ENCODE measurements at regions not wholly inside any gene's neighbourhood (a gene's known extent, or its start where the extent isn't known, plus 50 kb on each side); places are given as distances from the start of the nearest gene placed in this dataset.

- intact Hi-C loops (cut with micrococcal nuclease; ENCODE audit: unreplicated experiment) (no loop called here), in situ Hi-C loops (cut with HindIII; ENCODE audit: low pct_unique_long_range_greater_than_20kb, low sequenced_read_pairs) (no loop called here)
- Histone ChIP-seq H3K27me3 (ENCODE audit: control insufficient read depth, insufficient read depth, low read length) (no peaks in the 10 kb centered on the region), H3K4me3 (ENCODE audit: low read depth in 2 of 2, low read length in 2 of 2) (no peak overlapping the region), H3K27ac (ENCODE audit: low read length) (no peak overlapping the region), H3K36me3 (ENCODE audit: control insufficient read depth, insufficient read depth, low read length) (no peaks in the 10 kb centered on the region), H3K4me1 (ENCODE audit: control insufficient read depth, insufficient read depth, low read length) (no peaks in the 10 kb centered on the region), H3K9me3 (ENCODE audit: control insufficient read depth, insufficient read depth, low read depth, low read length) (no peaks in the 10 kb centered on the region)
- ChIA-PET CTCF (no interaction called here), POLR2A (no interaction called here)
- DNase-seq (ENCODE audit: low read depth, low spot score), result no peak
- no peak for ATAC-seq
- BruUV-seq (replicated peaks), result no TSS peak
- TF ChIP-seq TCF7L2 (IDR thresholded peaks at IDR 0.05; ENCODE audit: low read depth, low read length) (no peak), POLR2AphosphoS5 (IDR thresholded peaks at IDR 0.05; ENCODE audit: low read depth, low read length) (no peak), SIN3A (IDR thresholded peaks at IDR 0.05; ENCODE audit: borderline replicate concordance, insufficient read depth, low read depth, low read length) (no peak), REST (IDR thresholded peaks at IDR 0.05; ENCODE audit: insufficient read depth in 1 of 2, low read depth in 2 of 2, low read length in 1 of 2) (no peak), CTCF (IDR thresholded peaks at IDR 0.05) (no peak)
Observed at GRCh38 chr21:35738347-35738961, 321.9 kb downstream of the SETD4 start.

- ChIA-PET POLR2A (no interaction called here), CTCF (no interaction called here)
- Histone ChIP-seq H3K9me3 (ENCODE audit: control insufficient read depth, insufficient read depth, low read depth, low read length) (no peaks in the 10 kb centered on the region), H3K36me3 (ENCODE audit: control insufficient read depth, insufficient read depth, low read length) (no peaks in the 10 kb centered on the region), H3K4me1 (ENCODE audit: control insufficient read depth, insufficient read depth, low read length) (no peaks in the 10 kb centered on the region), H3K27ac (ENCODE audit: low read length) (no peak overlapping the region), H3K4me3 (ENCODE audit: low read depth in 2 of 2, low read length in 2 of 2) (no peak overlapping the region), H3K27me3 (ENCODE audit: control insufficient read depth, insufficient read depth, low read length) (no peaks in the 10 kb centered on the region; the same call in 1 of the 2 replicates)
- in situ Hi-C loops (cut with HindIII; ENCODE audit: low pct_unique_long_range_greater_than_20kb, low sequenced_read_pairs), result no loop called here
- no peak for DNase-seq (ENCODE audit: low read depth, low spot score)
- no TSS peak for BruUV-seq (replicated peaks)
- TF ChIP-seq SIN3A (IDR thresholded peaks at IDR 0.05; ENCODE audit: borderline replicate concordance, insufficient read depth, low read depth, low read length), result no peak
- TF ChIP-seq TCF7L2 (IDR thresholded peaks at IDR 0.05; ENCODE audit: low read depth, low read length), result no peak
- TF ChIP-seq POLR2AphosphoS5 (IDR thresholded peaks at IDR 0.05; ENCODE audit: low read depth, low read length), result no peak
- ATAC-seq, result no peak
- intact Hi-C loops (cut with micrococcal nuclease; ENCODE audit: unreplicated experiment), result no loop called here
Observed at GRCh38 chr21:35737899-35738346, 322.4 kb downstream of the SETD4 start.

GRCh38 chr21:35737449-35737848, 322.9 kb downstream of the SETD4 start:
- in situ Hi-C loops (cut with HindIII; ENCODE audit: low pct_unique_long_range_greater_than_20kb, low sequenced_read_pairs) (no loop called here), intact Hi-C loops (cut with micrococcal nuclease; ENCODE audit: unreplicated experiment) (no loop called here)
- TF ChIP-seq TCF7L2 (IDR thresholded peaks at IDR 0.05; ENCODE audit: low read depth, low read length) (no peak), POLR2AphosphoS5 (IDR thresholded peaks at IDR 0.05; ENCODE audit: low read depth, low read length) (no peak), CTCF (IDR thresholded peaks at IDR 0.05) (no peak), REST (IDR thresholded peaks at IDR 0.05; ENCODE audit: insufficient read depth in 1 of 2, low read depth in 2 of 2, low read length in 1 of 2) (no peak), SIN3A (IDR thresholded peaks at IDR 0.05; ENCODE audit: borderline replicate concordance, insufficient read depth, low read depth, low read length) (no peak)
- no peak for ATAC-seq
- Histone ChIP-seq H3K9me3 (ENCODE audit: control insufficient read depth, insufficient read depth, low read depth, low read length) (no peaks in the 10 kb centered on the region), H3K4me3 (ENCODE audit: low read depth in 2 of 2, low read length in 2 of 2) (no peak overlapping the region), H3K4me1 (ENCODE audit: control insufficient read depth, insufficient read depth, low read length) (no peaks in the 10 kb centered on the region), H3K27ac (ENCODE audit: low read length) (no peak overlapping the region), H3K36me3 (ENCODE audit: control insufficient read depth, insufficient read depth, low read length) (no peaks in the 10 kb centered on the region), H3K27me3 (ENCODE audit: control insufficient read depth, insufficient read depth, low read length) (no peaks in the 10 kb centered on the region; the same call in 1 of the 2 replicates)
- CTCF ChIA-PET, result no interaction called here
- POLR2A ChIA-PET, result no interaction called here
- DNase-seq (ENCODE audit: low read depth, low spot score), result no peak
- no TSS peak for BruUV-seq (replicated peaks)
